HG03520 (cell line): ENCODE measurements at regions not wholly inside any gene's neighbourhood (a gene's known extent, or its start where the extent isn't known, plus 50 kb on each side); places are given as distances from the start of the nearest gene placed in this dataset.
"Not testable (repeated sequence)": the region's sequence is repeated elsewhere in the genome, so short reads cannot be mapped to it uniquely, and the experiment has no call there.

Source experiments
- ATAC-seq: cut with Tn5 transposase; IDR thresholded peaks from one replicate; pipeline ENCODE4 v1.9.1; 2021; ENCODE audit warnings: mild to moderate bottlenecking, moderate library complexity; ENCODE audit not compliant: unreplicated experiment

- ATAC-seq = no peak
Measured at GRCh38 chr17:71779482-71779881, 341.3 kb upstream of the SOX9 start.

- ATAC-seq = no peak
Measured at GRCh38 chr17:71780596-71780995, 340.2 kb upstream of the SOX9 start.

- not testable (repeated sequence) for ATAC-seq
Measured at GRCh38 chr17:71782021-71782420, 338.8 kb upstream of the SOX9 start.

GRCh38 chr17:71790791-71791190, 330.0 kb upstream of the SOX9 start:
- no peak for ATAC-seq

GRCh38 chr17:71791311-71791710, 329.5 kb upstream of the SOX9 start:
- no peak for ATAC-seq

- no peak for ATAC-seq
Measured at GRCh38 chr17:71792966-71793365, 327.9 kb upstream of the SOX9 start.

- no peak for ATAC-seq
Measured at GRCh38 chr17:71793518-71793917, 327.3 kb upstream of the SOX9 start.

- ATAC-seq = no peak
Measured at GRCh38 chr17:71798701-71799100, 322.1 kb upstream of the SOX9 start.

- no peak for ATAC-seq
Measured at GRCh38 chr17:71799657-71800056, 321.2 kb upstream of the SOX9 start.

- ATAC-seq = no peak
Measured at GRCh38 chr17:71801301-71801700, 319.5 kb upstream of the SOX9 start.

GRCh38 chr17:71802663-71803062, 318.2 kb upstream of the SOX9 start:
- no peak for ATAC-seq

GRCh38 chr17:71803656-71804284, 317.1 kb upstream of the SOX9 start:
- no peak for ATAC-seq

- no peak for ATAC-seq
Measured at GRCh38 chr17:71809537-71809936, 311.3 kb upstream of the SOX9 start.

- ATAC-seq = not testable (repeated sequence)
Measured at GRCh38 chr17:71813861-71814260, 307.0 kb upstream of the SOX9 start.

GRCh38 chr17:71821511-71821910, 299.3 kb upstream of the SOX9 start:
- no peak for ATAC-seq

GRCh38 chr17:71824671-71825070, 296.1 kb upstream of the SOX9 start:
- no peak for ATAC-seq

- ATAC-seq = no peak
Measured at GRCh38 chr17:71825687-71826086, 295.1 kb upstream of the SOX9 start.

GRCh38 chr17:71828182-71828596, 292.6 kb upstream of the SOX9 start:
- ATAC-seq = no peak

- no peak for ATAC-seq
Measured at GRCh38 chr17:71830866-71831265, 290.0 kb upstream of the SOX9 start.

GRCh38 chr17:71842986-71843385, 277.8 kb upstream of the SOX9 start:
- no peak for ATAC-seq

- no peak for ATAC-seq
Measured at GRCh38 chr17:71845337-71845736, 275.5 kb upstream of the SOX9 start.

- ATAC-seq = no peak
Measured at GRCh38 chr17:71846561-71847110, 274.2 kb upstream of the SOX9 start.
